HL-60 (cell line): ENCODE measurements at regions not wholly inside any gene's neighbourhood (a gene's known extent, or its start where the extent isn't known, plus 50 kb on each side); places are given as distances from the start of the nearest gene placed in this dataset.

Source experiments
- DNase-seq, 2 experiments: peaks; one replicate each; pipeline ENCODE4 v3.0.0-alpha.2; 2010 to 2020; ENCODE audit warnings: low read depth in 1 of 2, low spot score in 1 of 2
- H3K27ac ChIP-seq: fragments of 250-450 bp; sonication (Bioruptor Pico); replicated peaks from 2 replicates; pipeline ENCODE4 v1.5.1; 2020; ENCODE audit warnings: mild to moderate bottlenecking, moderate library complexity
- H3K27me3 ChIP-seq: fragments of 250-450 bp; sonication (Bioruptor Pico); 2 replicates; pipeline ENCODE4 v1.5.1; 2021; ENCODE audit warnings: mild to moderate bottlenecking, moderate library complexity; ENCODE audit not compliant: insufficient read depth, poor library complexity, severe bottlenecking
- H3K4me3 ChIP-seq: replicated peaks from 2 replicates; pipeline ENCODE4 v1.5.1; 2011; ENCODE audit warnings: mild to moderate bottlenecking, control low read depth, low read length; ENCODE audit not compliant: insufficient read depth
- CTCF ChIP-seq: IDR thresholded peaks from one replicate; pipeline ENCODE4 v1.5.1; 2011; ENCODE audit warnings: low read length, control low read depth, inconsistent platforms; ENCODE audit not compliant: insufficient read depth
- GABPA ChIP-seq: IDR thresholded peaks from 2 replicates; pipeline ENCODE4 v1.6.1; 2012; ENCODE audit warnings: low read depth
- POLR2AphosphoS5 ChIP-seq: IDR thresholded peaks from 2 replicates; pipeline ENCODE4 v1.6.1; 2012; ENCODE audit warnings: low read depth
- REST ChIP-seq: IDR thresholded peaks from 2 replicates; pipeline ENCODE4 v1.6.1; 2012; ENCODE audit warnings: low read depth; ENCODE audit not compliant: insufficient replicate concordance
- SPI1 ChIP-seq: IDR thresholded peaks from 2 replicates; pipeline ENCODE4 v1.6.1; 2012; ENCODE audit warnings: low read depth, mild to moderate bottlenecking, borderline replicate concordance

DNA sequence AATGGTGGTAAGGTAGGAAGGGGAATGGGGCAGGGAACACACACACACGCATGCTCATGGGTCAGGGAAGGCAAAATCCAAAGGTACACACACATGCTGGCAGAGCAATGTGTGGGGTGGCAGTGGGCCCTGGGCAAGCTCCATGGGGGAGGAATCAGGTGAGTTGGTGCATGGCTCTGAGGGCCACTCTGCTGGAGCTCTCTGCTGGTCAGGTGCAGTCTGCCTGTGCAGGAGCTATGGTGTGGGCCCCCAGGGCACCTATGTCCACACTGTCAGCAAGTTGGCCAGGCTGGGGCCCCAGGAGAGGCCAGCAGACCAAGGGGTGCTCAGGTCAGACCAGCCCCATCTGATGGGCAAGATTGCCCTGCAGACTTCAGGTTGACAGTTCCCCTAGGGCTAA, 90.1 kb upstream of the GAP43 start:
- Histone ChIP-seq H3K27me3 (peaks cover 2% of the 10 kb centered on the region), H3K27ac (no peak overlapping the region)

DNA sequence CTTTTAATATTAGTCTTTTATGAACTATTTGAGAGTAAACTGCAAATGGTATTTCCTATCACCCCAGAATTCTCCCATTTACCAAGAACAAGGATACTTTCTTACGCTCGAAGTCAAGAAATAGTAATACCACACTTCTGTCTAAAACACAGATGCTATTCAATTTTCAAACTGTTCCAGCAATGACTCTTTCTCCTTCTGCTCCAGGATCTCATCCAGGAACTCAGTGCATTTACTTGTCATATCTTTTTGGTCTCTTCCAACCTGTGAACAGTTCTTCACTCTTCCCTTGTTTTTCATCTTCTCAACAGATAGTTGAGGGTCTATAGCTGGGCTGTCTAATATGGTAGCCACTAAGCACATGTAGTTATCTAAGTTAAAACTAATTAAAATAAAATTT, 87.1 kb upstream of the GAP43 start:
- no peak overlapping the region for H3K27ac ChIP-seq
- TF ChIP-seq CTCF: no peak
- TF ChIP-seq GABPA: no peak
- no peak for TF ChIP-seq POLR2AphosphoS5
- TF ChIP-seq REST: no peak
- no peak for TF ChIP-seq SPI1
- no peak for DNase-seq
- no peak overlapping the region for H3K4me3 ChIP-seq
- no peaks in the 10 kb centered on the region for H3K27me3 ChIP-seq

More for the DNA sequence above, 90.1 kb upstream of the GAP43 start:
- TF ChIP-seq CTCF: no peak
- TF ChIP-seq SPI1: no peak
- no peak for TF ChIP-seq GABPA
- no peak for TF ChIP-seq POLR2AphosphoS5
- no peak for TF ChIP-seq REST
- DNase-seq: no peak
- no peak overlapping the region for H3K4me3 ChIP-seq

DNA sequence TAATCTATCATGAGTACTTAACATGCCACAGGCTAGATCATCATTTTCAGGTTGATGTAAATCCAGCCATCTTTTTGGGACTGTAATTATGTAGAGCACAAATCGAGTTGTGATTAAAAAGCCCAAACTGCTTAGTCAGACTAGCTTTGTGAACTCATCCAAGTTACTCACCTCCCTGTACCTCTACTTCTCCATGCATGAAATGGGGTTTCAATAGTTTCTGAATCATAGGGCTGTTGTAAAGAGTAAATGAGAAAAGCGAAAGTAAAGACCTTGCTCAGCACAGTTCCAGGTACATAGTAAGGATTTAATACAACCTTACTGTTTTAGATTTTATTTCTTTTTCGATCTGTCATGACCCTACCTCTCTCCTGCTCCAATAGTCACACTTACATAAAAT, 85.6 kb upstream of the GAP43 start:
- Histone ChIP-seq H3K27ac (no peak overlapping the region), H3K4me3 (no peak overlapping the region), H3K27me3 (no peaks in the 10 kb centered on the region)
- TF ChIP-seq SPI1 (no peak), CTCF (no peak), REST (no peak), GABPA (no peak), POLR2AphosphoS5 (no peak)
- no peak for DNase-seq
